Loucy (cell line): ENCODE measurements at regions not wholly inside any gene's neighbourhood (a gene's known extent, or its start where the extent isn't known, plus 50 kb on each side); places are given as distances from the start of the nearest gene placed in this dataset.

Source experiments
- CTCF ChIP-seq: fragments of 200-600 bp; sonication (generic); conservative IDR thresholded peaks from 2 replicates; pipeline ENCODE4 v1.5.1; 2014; ENCODE audit warnings: mild to moderate bottlenecking, antibody characterized with exemption, low read length
- EZH2phosphoT487 ChIP-seq: fragments of 200-600 bp; IDR thresholded peaks from 2 replicates; pipeline ENCODE4 v1.6.1; 2018; ENCODE audit warnings: antibody characterized with exemption, mild to moderate bottlenecking, moderate library complexity, borderline replicate concordance

DNA sequence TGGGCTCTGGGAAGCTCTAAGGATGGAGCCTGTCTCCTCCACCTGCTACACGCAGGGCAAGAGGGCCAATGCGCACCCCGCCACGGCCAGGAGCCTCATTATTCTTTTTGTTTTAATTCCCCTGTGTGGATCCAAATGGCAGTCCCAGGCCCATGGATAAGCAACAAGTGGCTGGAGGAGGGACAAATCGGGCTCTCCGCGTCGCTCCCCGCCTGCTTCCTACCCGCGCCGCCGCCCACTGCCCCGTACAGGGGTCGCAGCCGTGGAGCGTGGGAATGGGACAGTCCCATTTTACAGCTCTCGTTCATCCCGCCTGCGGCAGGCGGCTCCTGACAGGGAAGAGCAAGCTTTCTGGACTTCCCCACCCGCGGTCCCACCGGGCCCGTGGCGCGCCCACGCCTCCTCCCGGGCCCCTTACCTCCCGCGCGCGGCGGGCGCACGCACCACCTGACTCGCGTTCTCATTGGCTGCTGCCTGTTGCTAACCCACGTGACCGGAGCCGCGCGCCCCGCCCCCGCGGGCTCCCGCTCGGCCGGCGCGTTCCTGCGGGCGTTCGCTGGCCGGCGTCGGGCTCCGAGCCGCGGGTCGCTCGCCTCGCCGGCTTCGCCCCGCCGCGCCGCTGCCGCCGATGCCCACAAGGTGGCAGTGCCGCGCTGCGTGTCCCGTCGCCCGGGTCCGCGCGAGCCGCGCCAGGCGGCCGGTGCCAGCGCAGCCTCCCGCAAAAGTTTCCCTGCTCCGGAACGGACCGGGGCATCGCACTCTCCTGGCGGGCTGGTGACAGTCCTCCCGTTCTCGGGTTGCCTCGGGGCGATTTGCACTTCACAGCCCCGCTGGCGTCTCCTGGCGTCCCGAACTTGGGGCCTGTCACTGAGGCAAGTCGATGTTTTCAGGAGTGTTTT, 93.3 kb downstream of the CD83 start:
- TF ChIP-seq CTCF (peak; percentile 54), EZH2phosphoT487 (no peak)
